Astrocyte of the spinal cord (primary cell): ENCODE measurements at regions not wholly inside any gene's neighbourhood (a gene's known extent, or its start where the extent isn't known, plus 50 kb on each side); places are given as distances from the start of the nearest gene placed in this dataset.

ENCODE experiments used
- DNase-seq: peaks from one replicate; pipeline ENCODE4 v3.0.0; 2011; ENCODE audit warnings: low read depth, low spot score
- H3K4me3 ChIP-seq: 2 replicates; pipeline ENCODE4 v1.5.1; 2011; ENCODE audit warnings: low read depth, mild to moderate bottlenecking, low read length, moderate library complexity
- CTCF ChIP-seq: IDR thresholded peaks from 2 replicates; pipeline ENCODE4 v1.5.1; 2012; ENCODE audit warnings: low read depth, mild to moderate bottlenecking, low read length, inconsistent platforms
- in situ Hi-C: cut with HindIII; loops from 2 replicates; pipeline ENCODE4 v1.10.0; 2017; ENCODE audit warnings: low sequenced_read_pairs

DNA sequence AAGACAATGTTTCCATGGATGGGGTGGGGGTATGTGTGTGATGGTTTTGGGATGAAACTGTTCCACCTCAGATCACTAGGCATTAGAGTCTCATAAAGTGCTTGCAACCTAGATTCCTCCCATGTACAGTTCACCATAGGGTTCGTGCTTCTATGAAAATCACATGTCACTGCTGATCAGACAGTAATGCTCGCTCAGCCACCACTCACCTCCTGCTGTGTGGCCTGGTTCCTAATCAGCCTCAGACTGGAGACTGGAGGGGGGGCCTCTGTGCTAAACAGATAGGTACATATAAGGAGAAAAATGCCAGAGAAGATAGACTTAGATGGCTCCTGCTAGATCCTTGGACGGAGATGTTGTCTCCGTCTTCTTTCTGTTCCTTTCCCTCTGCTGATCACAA, 1296.9 kb upstream of the SEL1L start:
- no peak for TF ChIP-seq CTCF
- H3K4me3 ChIP-seq, result no peak overlapping the region
- no peak for DNase-seq
- in situ Hi-C loops, result no loop called here

DNA sequence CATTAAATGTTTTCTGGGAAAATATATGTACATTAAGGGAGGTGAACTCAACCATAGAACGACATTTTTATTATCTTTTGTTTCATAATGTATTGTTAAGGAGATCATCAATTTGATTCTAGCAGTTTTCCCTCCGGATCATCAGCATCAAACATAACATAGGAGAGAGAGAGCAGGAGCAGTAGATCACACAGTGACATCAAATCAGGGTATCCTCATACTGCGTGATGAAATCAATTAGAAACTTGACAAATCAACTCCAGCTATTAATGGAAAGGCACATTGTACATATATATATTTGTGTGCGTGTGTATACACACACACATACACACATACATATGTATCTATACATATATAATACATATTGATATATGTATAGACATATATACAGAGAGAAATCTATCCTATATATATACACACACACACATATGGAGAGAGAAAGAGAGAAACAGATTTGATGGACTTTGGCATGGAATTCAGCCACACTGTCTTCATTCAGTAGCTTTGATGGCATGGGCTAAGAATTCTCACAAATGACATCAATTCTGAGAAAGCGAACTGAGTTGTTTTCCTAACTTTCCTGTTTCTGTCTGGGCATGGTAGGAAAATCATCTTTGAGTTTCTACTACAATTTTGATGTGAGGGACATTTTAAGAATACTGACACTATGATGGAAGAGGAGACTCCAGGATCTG, 1302.8 kb upstream of the SEL1L start:
- no peak for TF ChIP-seq CTCF
- no peak for DNase-seq
- in situ Hi-C loops, result no loop called here
- H3K4me3 ChIP-seq, result no peak overlapping the region

GRCh38 chr14:82837611-82838140, 1304.0 kb upstream of the SEL1L start:
- no peak for DNase-seq
- no peak overlapping the region for H3K4me3 ChIP-seq
- in situ Hi-C loops, result no loop called here
- no peak for TF ChIP-seq CTCF

DNA sequence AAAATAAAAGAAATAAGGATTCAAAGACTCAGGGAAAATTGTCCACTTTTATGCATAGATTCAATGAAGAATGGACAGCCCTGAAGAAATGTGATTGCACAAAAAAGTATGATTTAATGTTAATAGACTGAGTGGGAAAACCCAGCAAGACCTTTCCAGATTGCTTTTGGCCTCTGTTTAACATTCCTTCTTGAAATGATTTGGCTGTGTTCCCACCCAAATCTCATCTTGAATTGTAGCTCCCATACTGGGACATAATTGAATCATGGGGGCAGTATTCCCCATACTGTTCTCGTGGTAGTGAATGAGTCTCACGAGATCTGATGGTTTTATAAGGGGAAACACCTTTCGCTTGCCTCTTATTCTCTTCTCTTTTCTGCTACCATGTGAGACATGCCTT, 1316.9 kb upstream of the SEL1L start:
- no peak for TF ChIP-seq CTCF
- in situ Hi-C loops, result no loop called here
- H3K4me3 ChIP-seq, result no peak overlapping the region
- no peak for DNase-seq

GRCh38 chr14:82854131-82854530, 1320.5 kb upstream of the SEL1L start:
- no peak for TF ChIP-seq CTCF
- DNase-seq, result no peak
- H3K4me3 ChIP-seq, result no peak overlapping the region
- in situ Hi-C loops, result no loop called here

- TF ChIP-seq CTCF, result no peak
- no peak for DNase-seq
- in situ Hi-C loops, result no loop called here
- no peak overlapping the region for H3K4me3 ChIP-seq
Observed at GRCh38 chr14:82854901-82855300, 1321.2 kb upstream of the SEL1L start.

GRCh38 chr14:82855912-82856391, 1322.3 kb upstream of the SEL1L start:
- peak; percentile 33 for TF ChIP-seq CTCF
- in situ Hi-C loops, result no loop called here
- peak; percentile 68 for DNase-seq
- no peak overlapping the region for H3K4me3 ChIP-seq
